Neural cell (in vitro differentiated cells): ENCODE measurements at regions not wholly inside any gene's neighbourhood (a gene's known extent, or its start where the extent isn't known, plus 50 kb on each side); places are given as distances from the start of the nearest gene placed in this dataset.

Source experiments
- H2AFZ ChIP-seq: fragments of 200-600, 300-800 bp; sonication (generic), shearing (Covaris generic); 2 replicates; pipeline ENCODE4 v1.6.0; 2014; ENCODE audit warnings: low read depth, mild to moderate bottlenecking, antibody characterized with exemption, low read length, moderate library complexity
- H3F3A ChIP-seq: fragments of 200-600 bp; shearing (Covaris generic); 2 replicates; pipeline ENCODE4 v1.6.1; 2016; ENCODE audit warnings: mild to moderate bottlenecking, moderate library complexity, mixed read lengths, antibody characterized with exemption, low read length; ENCODE audit not compliant: insufficient read depth, poor library complexity, severe bottlenecking
- H3K27ac ChIP-seq: fragments of 200-600, 300-800 bp; sonication (generic), shearing (Covaris generic); 2 replicates; pipeline ENCODE4 v1.5.1; 2014; ENCODE audit warnings: mild to moderate bottlenecking, low read length, moderate library complexity
- H3K27me3 ChIP-seq: fragments of 300-800, 200-600 bp; sonication (generic), shearing (Covaris generic); 2 replicates; pipeline ENCODE4 v1.6.0; 2014; ENCODE audit warnings: mild to moderate bottlenecking, low read depth, low read length, moderate library complexity; ENCODE audit not compliant: insufficient read depth
- H3K36me3 ChIP-seq: fragments of 300-800, 200-600 bp; sonication (generic), shearing (Covaris generic); 2 replicates; pipeline ENCODE4 v1.5.1; 2014; ENCODE audit warnings: mild to moderate bottlenecking, antibody characterized with exemption, low read length, moderate library complexity; ENCODE audit not compliant: insufficient read depth
- H3K4me2 ChIP-seq: fragments of 300-800, 200-600 bp; sonication (generic), shearing (Covaris generic); 2 replicates; pipeline ENCODE4 v1.6.0; 2014; ENCODE audit warnings: mild to moderate bottlenecking, low read length
- H3K4me3 ChIP-seq: fragments of 300-800, 200-600 bp; sonication (generic), shearing (Covaris generic); 2 replicates; pipeline ENCODE4 v1.5.1; 2014; ENCODE audit warnings: mild to moderate bottlenecking, low read length, moderate library complexity
- H3K79me2 ChIP-seq: fragments of 200-600 bp; shearing (Covaris generic); replicated peaks from 2 replicates; pipeline ENCODE4 v1.6.0; 2014; ENCODE audit warnings: mild to moderate bottlenecking, low read length, moderate library complexity; ENCODE audit not compliant: insufficient read depth
- H3K9ac ChIP-seq: fragments of 300-800, 200-600 bp; sonication (generic), shearing (Covaris generic); 2 replicates; pipeline ENCODE4 v1.6.1; 2016; ENCODE audit warnings: mild to moderate bottlenecking, low read length, mixed read lengths
- H3K9me2 ChIP-seq: fragments of 200-600 bp; shearing (Covaris generic); 2 replicates; pipeline ENCODE4 v1.6.1; 2016; ENCODE audit warnings: mild to moderate bottlenecking, low read length, mixed read lengths; ENCODE audit not compliant: insufficient read depth
- H3K9me3 ChIP-seq: fragments of 200-600, 300-800 bp; sonication (generic), shearing (Covaris generic); 2 replicates; pipeline ENCODE4 v1.6.1; 2016; ENCODE audit warnings: mild to moderate bottlenecking, mixed run types, low read length, moderate library complexity, mixed read lengths
- H4K20me1 ChIP-seq: fragments of 200-600 bp; shearing (Covaris generic); 2 replicates; pipeline ENCODE4 v1.6.1; 2016; ENCODE audit warnings: mild to moderate bottlenecking, mixed run types; ENCODE audit not compliant: insufficient read depth
- EP300 ChIP-seq: fragments of 450-650 bp; conservative IDR thresholded peaks from 2 replicates; pipeline ENCODE4 v1.6.1; 2014; ENCODE audit warnings: antibody characterized with exemption, mild to moderate bottlenecking, moderate library complexity; ENCODE audit not compliant: poor library complexity, severe bottlenecking
- EZH2 ChIP-seq: fragments of 200-600, 300-800 bp; shearing (Covaris generic), sonication (generic); IDR thresholded peaks from 2 replicates; pipeline ENCODE4 v1.6.1; 2014; ENCODE audit warnings: antibody characterized with exemption, low read length, borderline replicate concordance, mild to moderate bottlenecking; ENCODE audit not compliant: insufficient read depth, poor library complexity, severe bottlenecking
- MXI1 ChIP-seq: fragments of 450-650 bp; conservative IDR thresholded peaks from 2 replicates; pipeline ENCODE4 v1.6.1; 2014; ENCODE audit warnings: antibody characterized with exemption, mild to moderate bottlenecking; ENCODE audit not compliant: poor library complexity, severe bottlenecking
- POLR2AphosphoS5 ChIP-seq: IDR thresholded peaks from 2 replicates; pipeline ENCODE4 v1.6.1; 2012
- RAD21 ChIP-seq: fragments of 450-650 bp; conservative IDR thresholded peaks from 2 replicates; pipeline ENCODE4 v1.6.1; 2014; ENCODE audit warnings: antibody characterized with exemption, mild to moderate bottlenecking, moderate library complexity
- SMC3 ChIP-seq: fragments of 450-650 bp; conservative IDR thresholded peaks from 2 replicates; pipeline ENCODE4 v1.6.1; 2014; ENCODE audit warnings: antibody characterized with exemption, mild to moderate bottlenecking, moderate library complexity; ENCODE audit not compliant: poor library complexity
- TAF1 ChIP-seq: IDR thresholded peaks from 2 replicates; pipeline ENCODE4 v1.6.1; 2012; ENCODE audit warnings: low read depth
- TF ChIP-seq, protein P1 (sequence below): fragments of 450-650 bp; IDR thresholded peaks from 2 replicates; pipeline ENCODE4 v1.5.1; 2014; ENCODE audit warnings: antibody characterized with exemption, mild to moderate bottlenecking, moderate library complexity; ENCODE audit not compliant: poor library complexity, severe bottlenecking
- TF ChIP-seq, protein P2 (sequence below): IDR thresholded peaks from 2 replicates; pipeline ENCODE4 v1.6.1; 2012; ENCODE audit warnings: borderline replicate concordance

DNA sequence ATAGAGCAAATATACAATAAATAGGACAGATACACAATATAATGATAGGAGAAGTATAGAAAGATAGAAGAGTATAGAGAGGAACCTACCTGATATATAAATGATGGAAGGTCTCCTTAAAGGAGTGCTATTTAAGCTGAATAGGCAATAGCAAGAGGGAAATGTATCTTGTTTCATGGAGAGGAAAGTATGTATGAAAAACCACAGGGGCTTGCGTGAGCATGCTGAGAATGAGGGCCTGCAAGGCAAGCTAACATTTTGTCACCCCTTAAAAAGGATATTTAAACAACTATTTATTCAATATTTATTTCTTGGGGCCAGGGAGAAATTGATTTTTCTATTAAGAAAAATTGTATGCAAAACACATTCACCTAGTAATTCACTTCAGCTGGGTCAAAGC, 150.9 kb upstream of the ZRANB2 start:
- Histone ChIP-seq H3K9me3 (no peaks in the 10 kb centered on the region), H3K79me2 (no peaks in the 10 kb centered on the region), H3K27ac (no peak overlapping the region), H3K36me3 (no peaks in the 10 kb centered on the region), H3K4me3 (no peak overlapping the region), H2AFZ (no peak overlapping the region), H3K9me2 (no peaks in the 10 kb centered on the region), H3K9ac (no peak overlapping the region), H4K20me1 (no peaks in the 10 kb centered on the region), H3K4me2 (no peak overlapping the region), H3K27me3 (no peaks in the 10 kb centered on the region), H3F3A (no peaks in the 10 kb centered on the region)
- TF ChIP-seq EZH2 (no peak), RAD21 (no peak), SMC3 (no peak), POLR2AphosphoS5 (no peak), TAF1 (no peak), EP300 (no peak), MXI1 (no peak)
- TF ChIP-seq, protein P1, sequence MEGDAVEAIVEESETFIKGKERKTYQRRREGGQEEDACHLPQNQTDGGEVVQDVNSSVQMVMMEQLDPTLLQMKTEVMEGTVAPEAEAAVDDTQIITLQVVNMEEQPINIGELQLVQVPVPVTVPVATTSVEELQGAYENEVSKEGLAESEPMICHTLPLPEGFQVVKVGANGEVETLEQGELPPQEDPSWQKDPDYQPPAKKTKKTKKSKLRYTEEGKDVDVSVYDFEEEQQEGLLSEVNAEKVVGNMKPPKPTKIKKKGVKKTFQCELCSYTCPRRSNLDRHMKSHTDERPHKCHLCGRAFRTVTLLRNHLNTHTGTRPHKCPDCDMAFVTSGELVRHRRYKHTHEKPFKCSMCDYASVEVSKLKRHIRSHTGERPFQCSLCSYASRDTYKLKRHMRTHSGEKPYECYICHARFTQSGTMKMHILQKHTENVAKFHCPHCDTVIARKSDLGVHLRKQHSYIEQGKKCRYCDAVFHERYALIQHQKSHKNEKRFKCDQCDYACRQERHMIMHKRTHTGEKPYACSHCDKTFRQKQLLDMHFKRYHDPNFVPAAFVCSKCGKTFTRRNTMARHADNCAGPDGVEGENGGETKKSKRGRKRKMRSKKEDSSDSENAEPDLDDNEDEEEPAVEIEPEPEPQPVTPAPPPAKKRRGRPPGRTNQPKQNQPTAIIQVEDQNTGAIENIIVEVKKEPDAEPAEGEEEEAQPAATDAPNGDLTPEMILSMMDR: no peak
- TF ChIP-seq, protein P2, sequence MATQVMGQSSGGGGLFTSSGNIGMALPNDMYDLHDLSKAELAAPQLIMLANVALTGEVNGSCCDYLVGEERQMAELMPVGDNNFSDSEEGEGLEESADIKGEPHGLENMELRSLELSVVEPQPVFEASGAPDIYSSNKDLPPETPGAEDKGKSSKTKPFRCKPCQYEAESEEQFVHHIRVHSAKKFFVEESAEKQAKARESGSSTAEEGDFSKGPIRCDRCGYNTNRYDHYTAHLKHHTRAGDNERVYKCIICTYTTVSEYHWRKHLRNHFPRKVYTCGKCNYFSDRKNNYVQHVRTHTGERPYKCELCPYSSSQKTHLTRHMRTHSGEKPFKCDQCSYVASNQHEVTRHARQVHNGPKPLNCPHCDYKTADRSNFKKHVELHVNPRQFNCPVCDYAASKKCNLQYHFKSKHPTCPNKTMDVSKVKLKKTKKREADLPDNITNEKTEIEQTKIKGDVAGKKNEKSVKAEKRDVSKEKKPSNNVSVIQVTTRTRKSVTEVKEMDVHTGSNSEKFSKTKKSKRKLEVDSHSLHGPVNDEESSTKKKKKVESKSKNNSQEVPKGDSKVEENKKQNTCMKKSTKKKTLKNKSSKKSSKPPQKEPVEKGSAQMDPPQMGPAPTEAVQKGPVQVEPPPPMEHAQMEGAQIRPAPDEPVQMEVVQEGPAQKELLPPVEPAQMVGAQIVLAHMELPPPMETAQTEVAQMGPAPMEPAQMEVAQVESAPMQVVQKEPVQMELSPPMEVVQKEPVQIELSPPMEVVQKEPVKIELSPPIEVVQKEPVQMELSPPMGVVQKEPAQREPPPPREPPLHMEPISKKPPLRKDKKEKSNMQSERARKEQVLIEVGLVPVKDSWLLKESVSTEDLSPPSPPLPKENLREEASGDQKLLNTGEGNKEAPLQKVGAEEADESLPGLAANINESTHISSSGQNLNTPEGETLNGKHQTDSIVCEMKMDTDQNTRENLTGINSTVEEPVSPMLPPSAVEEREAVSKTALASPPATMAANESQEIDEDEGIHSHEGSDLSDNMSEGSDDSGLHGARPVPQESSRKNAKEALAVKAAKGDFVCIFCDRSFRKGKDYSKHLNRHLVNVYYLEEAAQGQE: no peak

DNA sequence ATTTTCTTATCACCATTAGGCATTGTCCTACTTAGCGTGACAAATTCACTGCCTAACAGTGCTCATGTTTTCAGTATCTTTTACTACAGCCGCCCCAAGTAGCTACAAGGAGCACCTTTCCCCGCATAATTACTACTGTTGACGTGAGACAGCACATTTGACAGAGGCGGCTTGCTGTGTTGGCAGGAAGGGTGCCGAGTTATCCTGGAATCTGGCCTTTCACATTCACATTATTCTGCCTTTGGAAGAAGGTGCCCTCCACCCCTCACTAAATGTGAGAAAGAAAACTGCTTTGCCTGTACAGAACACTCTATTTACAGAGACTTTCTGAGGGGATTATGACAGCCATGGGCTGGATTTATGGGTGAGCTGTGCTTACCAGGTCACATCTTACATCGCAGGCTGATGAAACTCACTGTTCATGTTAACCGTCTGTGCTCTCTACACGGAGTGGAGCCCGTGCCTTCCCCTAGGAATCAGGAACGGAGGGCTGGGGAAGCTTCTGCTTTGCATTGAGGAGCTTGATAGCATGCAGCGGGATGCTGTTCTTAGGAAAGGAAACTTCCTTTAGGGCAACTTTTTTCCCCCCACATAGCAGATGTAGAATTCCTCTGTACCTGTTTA, 148.0 kb upstream of the ZRANB2 start:
- Histone ChIP-seq H3K4me2 (peak overlapping the region; percentile 22), H3K27ac (peak overlapping the region; percentile 19), H3K36me3 (no peaks in the 10 kb centered on the region), H2AFZ (no peak overlapping the region), H3K9ac (no peak overlapping the region), H3K27me3 (no peaks in the 10 kb centered on the region), H3F3A (no peaks in the 10 kb centered on the region), H3K4me3 (peak overlapping the region; percentile 48), H3K9me3 (no peaks in the 10 kb centered on the region), H3K9me2 (no peaks in the 10 kb centered on the region), H3K79me2 (no peaks in the 10 kb centered on the region), H4K20me1 (no peaks in the 10 kb centered on the region)
- TF ChIP-seq MXI1 (no peak), POLR2AphosphoS5 (peak; percentile 6)

DNA sequence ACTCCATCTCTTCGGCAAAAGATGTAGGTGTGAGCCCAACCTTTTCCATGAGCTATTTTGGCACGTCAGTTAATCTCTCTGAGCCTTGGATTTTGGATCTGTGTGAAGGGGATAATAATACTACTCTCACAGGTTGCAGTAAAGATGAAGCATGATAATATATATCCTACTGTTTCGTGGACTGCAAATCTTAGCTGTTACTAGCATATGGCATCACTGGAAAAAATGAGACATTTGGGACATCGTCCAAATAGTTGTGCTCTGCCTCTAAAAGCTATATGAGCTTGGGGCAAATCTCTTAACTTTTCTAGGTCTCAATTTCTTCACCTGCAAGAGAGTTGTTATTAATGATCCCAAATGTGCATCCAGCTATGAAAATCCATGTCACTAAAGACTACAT, 147.4 kb upstream of the ZRANB2 start:
- no peaks in the 10 kb centered on the region for H4K20me1 ChIP-seq
- no peak overlapping the region for H2AFZ ChIP-seq
- H3F3A ChIP-seq: no peaks in the 10 kb centered on the region
- no peaks in the 10 kb centered on the region for H3K36me3 ChIP-seq
- H3K27ac ChIP-seq: peak overlapping the region; percentile 19
- TF ChIP-seq, protein P1: no peak
- TF ChIP-seq EZH2 (no peak), EP300 (no peak), RAD21 (no peak), TAF1 (no peak), SMC3 (no peak), MXI1 (no peak), POLR2AphosphoS5 (no peak)
- TF ChIP-seq, protein P2: no peak
- H3K27me3 ChIP-seq: no peaks in the 10 kb centered on the region
- H3K4me3 ChIP-seq: peak overlapping the region; percentile 48
- no peaks in the 10 kb centered on the region for H3K9me3 ChIP-seq
- H3K79me2 ChIP-seq: no peaks in the 10 kb centered on the region
- no peak overlapping the region for H3K9ac ChIP-seq
- no peak overlapping the region for H3K4me2 ChIP-seq
- H3K9me2 ChIP-seq: no peaks in the 10 kb centered on the region
